ENCODE measurements at regions not wholly inside any gene's neighbourhood (a gene's known extent, or its start where the extent isn't known, plus 50 kb on each side); places are given as distances from the start of the nearest gene placed in this dataset.
A peak's percentile ranks its signal among the peaks of the same experiment; 100 is the strongest.
"Not testable (repeated sequence)": the region's sequence is repeated elsewhere in the genome, so short reads cannot be mapped to it uniquely, and the experiment has no call there.

GRCh38 chr3:81872566-81872965 lies 111.1 kb upstream of the GBE1 start:
- no peaks in the 10 kb centered on the region for H3K27me3 Mint-ChIP-seq (ENCODE audit: low read depth)
- TF ChIP-seq, protein P1, sequence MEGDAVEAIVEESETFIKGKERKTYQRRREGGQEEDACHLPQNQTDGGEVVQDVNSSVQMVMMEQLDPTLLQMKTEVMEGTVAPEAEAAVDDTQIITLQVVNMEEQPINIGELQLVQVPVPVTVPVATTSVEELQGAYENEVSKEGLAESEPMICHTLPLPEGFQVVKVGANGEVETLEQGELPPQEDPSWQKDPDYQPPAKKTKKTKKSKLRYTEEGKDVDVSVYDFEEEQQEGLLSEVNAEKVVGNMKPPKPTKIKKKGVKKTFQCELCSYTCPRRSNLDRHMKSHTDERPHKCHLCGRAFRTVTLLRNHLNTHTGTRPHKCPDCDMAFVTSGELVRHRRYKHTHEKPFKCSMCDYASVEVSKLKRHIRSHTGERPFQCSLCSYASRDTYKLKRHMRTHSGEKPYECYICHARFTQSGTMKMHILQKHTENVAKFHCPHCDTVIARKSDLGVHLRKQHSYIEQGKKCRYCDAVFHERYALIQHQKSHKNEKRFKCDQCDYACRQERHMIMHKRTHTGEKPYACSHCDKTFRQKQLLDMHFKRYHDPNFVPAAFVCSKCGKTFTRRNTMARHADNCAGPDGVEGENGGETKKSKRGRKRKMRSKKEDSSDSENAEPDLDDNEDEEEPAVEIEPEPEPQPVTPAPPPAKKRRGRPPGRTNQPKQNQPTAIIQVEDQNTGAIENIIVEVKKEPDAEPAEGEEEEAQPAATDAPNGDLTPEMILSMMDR (IDR thresholded peaks at IDR 0.05) = no peak
- H3K36me3 Mint-ChIP-seq (ENCODE audit: low read depth) = no peaks in the 10 kb centered on the region
- no peak for DNase-seq (ENCODE audit: low spot score)
- H3K9me3 Mint-ChIP-seq (ENCODE audit: low read depth) = peaks cover 7% of the 10 kb centered on the region
- H3K27ac Mint-ChIP-seq (ENCODE audit: unreplicated experiment) = no peak overlapping the region
- no peak overlapping the region for H3K4me3 Mint-ChIP-seq (ENCODE audit: unreplicated experiment)
- peaks cover 5% of the 10 kb centered on the region for H3K4me1 Mint-ChIP-seq (ENCODE audit: low read depth)

- no peak overlapping the region for H3K4me3 Mint-ChIP-seq (ENCODE audit: unreplicated experiment)
- peaks cover 5% of the 10 kb centered on the region for H3K4me1 Mint-ChIP-seq (ENCODE audit: low read depth)
- TF ChIP-seq, protein P1 (IDR thresholded peaks at IDR 0.05) = peak; percentile 79
- peaks cover 4% of the 10 kb centered on the region for H3K9me3 Mint-ChIP-seq (ENCODE audit: low read depth)
- H3K27me3 Mint-ChIP-seq (ENCODE audit: low read depth) = no peaks in the 10 kb centered on the region
- H3K27ac Mint-ChIP-seq (ENCODE audit: unreplicated experiment) = no peak overlapping the region
- no peak for DNase-seq (ENCODE audit: low spot score)
- H3K36me3 Mint-ChIP-seq (ENCODE audit: low read depth) = no peaks in the 10 kb centered on the region
Observed at GRCh38 chr3:81871358-81872155, 110.1 kb upstream of the GBE1 start.

DNA sequence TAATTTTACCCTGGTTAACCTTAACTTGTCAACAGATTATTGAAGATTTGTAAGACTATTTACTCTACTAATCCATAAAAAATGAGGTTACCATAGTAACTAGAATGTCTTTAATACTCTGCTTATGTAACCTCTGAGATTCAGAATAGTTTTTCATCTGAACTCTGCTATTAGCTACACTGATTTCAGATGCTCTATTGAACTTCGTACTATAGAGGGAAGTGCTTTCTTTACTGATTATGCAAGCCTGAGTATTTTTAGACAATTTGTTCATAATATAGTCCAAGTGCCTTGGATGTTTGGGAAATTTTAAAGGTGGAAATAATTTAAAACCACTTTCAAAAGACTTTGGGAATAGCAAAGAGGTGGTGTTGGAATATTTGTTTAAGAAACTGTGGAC lies 107.9 kb upstream of the GBE1 start:
- Mint-ChIP-seq H3K27ac (ENCODE audit: unreplicated experiment) (no peak overlapping the region), H3K4me3 (ENCODE audit: unreplicated experiment) (no peak overlapping the region), H3K4me1 (ENCODE audit: low read depth) (peaks cover 3% of the 10 kb centered on the region), H3K27me3 (ENCODE audit: low read depth) (no peaks in the 10 kb centered on the region), H3K9me3 (ENCODE audit: low read depth) (peaks cover under 1% of the 10 kb centered on the region), H3K36me3 (ENCODE audit: low read depth) (no peaks in the 10 kb centered on the region)
- TF ChIP-seq, protein P1 (IDR thresholded peaks at IDR 0.05) = no peak
- no peak for DNase-seq (ENCODE audit: low spot score)

GRCh38 chr3:81868597-81868996 lies 107.2 kb upstream of the GBE1 start:
- Mint-ChIP-seq H3K4me1 (ENCODE audit: low read depth) (peaks cover 4% of the 10 kb centered on the region), H3K36me3 (ENCODE audit: low read depth) (no peaks in the 10 kb centered on the region), H3K27ac (ENCODE audit: unreplicated experiment) (no peak overlapping the region), H3K9me3 (ENCODE audit: low read depth) (no peaks in the 10 kb centered on the region), H3K27me3 (ENCODE audit: low read depth) (no peaks in the 10 kb centered on the region), H3K4me3 (ENCODE audit: unreplicated experiment) (no peak overlapping the region)
- TF ChIP-seq, protein P1 (IDR thresholded peaks at IDR 0.05) = no peak
- no peak for DNase-seq (ENCODE audit: low spot score)

DNA sequence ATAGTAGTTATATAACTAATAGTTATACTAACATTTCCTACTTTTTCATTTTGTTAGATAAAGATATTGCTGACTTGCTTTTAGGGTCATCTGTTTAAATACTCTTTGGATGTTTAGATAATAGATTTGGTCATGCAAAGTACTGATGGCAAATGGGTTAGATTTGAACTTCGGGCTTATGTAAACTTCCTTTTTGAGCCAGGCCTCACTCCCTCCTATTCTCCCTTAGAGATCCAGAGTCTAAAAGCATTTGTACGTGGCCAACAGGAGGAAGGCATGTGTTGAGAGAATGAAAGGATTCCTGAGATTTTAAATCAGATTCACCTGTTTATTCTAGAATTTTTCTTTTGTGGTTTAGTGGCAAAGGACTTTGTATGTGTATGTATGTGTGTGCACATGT lies 106.4 kb upstream of the GBE1 start:
- DNase-seq (ENCODE audit: low spot score) = no peak
- TF ChIP-seq, protein P1 (IDR thresholded peaks at IDR 0.05) = no peak
- Mint-ChIP-seq H3K4me1 (ENCODE audit: low read depth) (peaks cover 4% of the 10 kb centered on the region), H3K36me3 (ENCODE audit: low read depth) (no peaks in the 10 kb centered on the region), H3K27me3 (ENCODE audit: low read depth) (no peaks in the 10 kb centered on the region), H3K27ac (ENCODE audit: unreplicated experiment) (no peak overlapping the region), H3K4me3 (ENCODE audit: unreplicated experiment) (no peak overlapping the region), H3K9me3 (ENCODE audit: low read depth) (no peaks in the 10 kb centered on the region)

- DNase-seq (ENCODE audit: low spot score); H3K27ac Mint-ChIP-seq (ENCODE audit: unreplicated experiment); H3K9me3 Mint-ChIP-seq (ENCODE audit: low read depth); H3K4me1 Mint-ChIP-seq (ENCODE audit: low read depth); H3K4me3 Mint-ChIP-seq (ENCODE audit: unreplicated experiment); H3K36me3 Mint-ChIP-seq (ENCODE audit: low read depth); H3K27me3 Mint-ChIP-seq (ENCODE audit: low read depth): not testable (repeated sequence)
Observed at GRCh38 chr3:81865164-81865563, 103.7 kb upstream of the GBE1 start.
